ENCODE measurements at regions not wholly inside any gene's neighbourhood (a gene's known extent, or its start where the extent isn't known, plus 50 kb on each side); places are given as distances from the start of the nearest gene placed in this dataset.
A peak's percentile ranks its signal among the peaks of the same experiment; 100 is the strongest.

- no peak for DNase-seq (ENCODE audit: low spot score in 2 of 2)
- H3K9me3 ChIP-seq, result peaks cover 0 to 9% (median 0%) of the 10 kb centered on the region in 4 donors
- WGBS, 2 donors, result 38 to 43% methylated on average over 1 of the region's 1 CpG
- no peaks in the 10 kb centered on the region for H3K36me3 ChIP-seq
- TF ChIP-seq CTCF (IDR thresholded peaks at IDR 0.05) (no peak), POLR2A (IDR thresholded peaks at IDR 0.05) (no peak), EP300 (IDR thresholded peaks at IDR 0.05) (no peak)
- peak overlapping the region in 1 of 4 donors; percentile 44 for H3K27ac ChIP-seq
- peaks cover 0 to 18% (median 0%) of the 10 kb centered on the region in 4 donors for H3K4me1 ChIP-seq
- H3K27me3 ChIP-seq, result no peaks in the 10 kb centered on the region
- no peak overlapping the region for H3K4me3 ChIP-seq
Observed at GRCh38 chr12:98438656-98439230, 76.6 kb upstream of the TMPO start.

GRCh38 chr12:98439471-98439951 is 75.9 kb upstream of the TMPO start:
- Histone ChIP-seq H3K9me3 (peaks cover 0 to 7% (median 0%) of the 10 kb centered on the region in 4 donors), H3K4me1 (peaks cover 0 to 18% (median 0%) of the 10 kb centered on the region in 4 donors), H3K36me3 (no peaks in the 10 kb centered on the region), H3K4me3 (no peak overlapping the region), H3K27ac (peak overlapping the region in 2 of 4 donors; percentile 44 to 77), H3K27me3 (no peaks in the 10 kb centered on the region)
- TF ChIP-seq POLR2A (IDR thresholded peaks at IDR 0.05) (no peak), CTCF (IDR thresholded peaks at IDR 0.05) (no peak), EP300 (IDR thresholded peaks at IDR 0.05) (no peak)
- 14 to 20% methylated on average over 3 of the region's 3 CpGs for WGBS, 2 donors
- DNase-seq (ENCODE audit: low spot score in 2 of 2), result no peak

GRCh38 chr12:98439981-98440581 is 75.3 kb upstream of the TMPO start:
- H3K36me3 ChIP-seq, result no peaks in the 10 kb centered on the region
- DNase-seq (ENCODE audit: low spot score in 2 of 2), result peak; percentile 37 to 79
- WGBS, 2 donors, result 24 to 27% methylated on average over 4 of the region's 4 CpGs
- peak overlapping the region in 2 of 4 donors; percentile 44 to 77 for H3K27ac ChIP-seq
- H3K4me1 ChIP-seq, result peaks cover 0 to 18% (median 0%) of the 10 kb centered on the region in 4 donors
- H3K9me3 ChIP-seq, result peaks cover 0 to 2% (median 0%) of the 10 kb centered on the region in 4 donors
- TF ChIP-seq CTCF (IDR thresholded peaks at IDR 0.05), result no peak
- TF ChIP-seq EP300 (IDR thresholded peaks at IDR 0.05), result peak; percentile 82 to 93
- no peaks in the 10 kb centered on the region for H3K27me3 ChIP-seq
- H3K4me3 ChIP-seq, result no peak overlapping the region

- Histone ChIP-seq H3K27ac (peak overlapping the region in 2 of 4 donors; percentile 38 to 40), H3K4me3 (no peak overlapping the region), H3K9me3 (no peaks in the 10 kb centered on the region), H3K27me3 (no peaks in the 10 kb centered on the region), H3K36me3 (no peaks in the 10 kb centered on the region), H3K4me1 (peaks cover 0 to 13% (median 0%) of the 10 kb centered on the region in 4 donors)
- no peak for DNase-seq (ENCODE audit: low spot score in 2 of 2)
- TF ChIP-seq POLR2A (IDR thresholded peaks at IDR 0.05) (no peak), CTCF (IDR thresholded peaks at IDR 0.05) (no peak), EP300 (IDR thresholded peaks at IDR 0.05) (no peak)
- WGBS, 2 donors, result 40 to 47% methylated on average over 1 of the region's 1 CpG
Observed at GRCh38 chr12:98446060-98446459, 69.3 kb upstream of the TMPO start.

- no peak for TF ChIP-seq POLR2A (IDR thresholded peaks at IDR 0.05)
- TF ChIP-seq CTCF (IDR thresholded peaks at IDR 0.05), result no peak
- no peak for TF ChIP-seq EP300 (IDR thresholded peaks at IDR 0.05)
Observed at GRCh38 chr12:98446682-98447081, 68.7 kb upstream of the TMPO start.

More at GRCh38 chr12:98446682-98447081, 68.7 kb upstream of the TMPO start:
- no peak for DNase-seq (ENCODE audit: low spot score in 2 of 2)
- H3K36me3 ChIP-seq, result no peaks in the 10 kb centered on the region
- WGBS, 2 donors, result 29 to 35% methylated on average over 1 of the region's 1 CpG
- no peaks in the 10 kb centered on the region for H3K27me3 ChIP-seq
- no peak overlapping the region for H3K4me3 ChIP-seq
- peaks cover 0 to 13% (median 0%) of the 10 kb centered on the region in 4 donors for H3K4me1 ChIP-seq
- H3K27ac ChIP-seq, result peak overlapping the region in 1 of 4 donors; percentile 38
- H3K9me3 ChIP-seq, result no peaks in the 10 kb centered on the region

Measured in tibial nerve (tissue), 4 donors.